ENCODE measurements at regions not wholly inside any gene's neighbourhood (a gene's known extent, or its start where the extent isn't known, plus 50 kb on each side); places are given as distances from the start of the nearest gene placed in this dataset.

DNA sequence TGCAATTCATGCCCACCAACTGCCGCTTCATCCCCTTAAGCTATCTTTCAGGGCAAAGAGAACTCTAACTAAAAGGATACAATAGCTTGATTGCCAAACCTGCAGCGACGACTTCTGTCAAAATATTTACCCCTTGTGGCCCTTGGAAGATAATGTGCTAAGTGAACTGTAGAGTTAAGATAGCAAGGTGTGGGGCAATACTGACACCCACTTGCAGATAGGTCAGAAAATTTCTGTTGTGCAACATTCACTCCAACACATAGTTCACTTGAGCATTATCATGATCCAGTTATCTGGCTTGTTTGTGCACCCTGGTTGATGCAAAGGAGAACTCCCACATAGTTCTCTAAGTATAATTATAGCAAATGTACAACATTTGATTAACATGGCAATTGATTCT is 55.6 kb downstream of the RHOXF2B start:
- DNase-seq, result no peak
- peaks cover 0 to 4% of the 10 kb centered on the region in 2 donors for H3K27me3 ChIP-seq
- H3K4me1 ChIP-seq, result no peaks in the 10 kb centered on the region
- H3K27ac ChIP-seq, result no peak overlapping the region
- intact Hi-C loops (cut with DNase I; ENCODE audit: low total_unique reads), result no loop called here
- TF ChIP-seq, protein P1, sequence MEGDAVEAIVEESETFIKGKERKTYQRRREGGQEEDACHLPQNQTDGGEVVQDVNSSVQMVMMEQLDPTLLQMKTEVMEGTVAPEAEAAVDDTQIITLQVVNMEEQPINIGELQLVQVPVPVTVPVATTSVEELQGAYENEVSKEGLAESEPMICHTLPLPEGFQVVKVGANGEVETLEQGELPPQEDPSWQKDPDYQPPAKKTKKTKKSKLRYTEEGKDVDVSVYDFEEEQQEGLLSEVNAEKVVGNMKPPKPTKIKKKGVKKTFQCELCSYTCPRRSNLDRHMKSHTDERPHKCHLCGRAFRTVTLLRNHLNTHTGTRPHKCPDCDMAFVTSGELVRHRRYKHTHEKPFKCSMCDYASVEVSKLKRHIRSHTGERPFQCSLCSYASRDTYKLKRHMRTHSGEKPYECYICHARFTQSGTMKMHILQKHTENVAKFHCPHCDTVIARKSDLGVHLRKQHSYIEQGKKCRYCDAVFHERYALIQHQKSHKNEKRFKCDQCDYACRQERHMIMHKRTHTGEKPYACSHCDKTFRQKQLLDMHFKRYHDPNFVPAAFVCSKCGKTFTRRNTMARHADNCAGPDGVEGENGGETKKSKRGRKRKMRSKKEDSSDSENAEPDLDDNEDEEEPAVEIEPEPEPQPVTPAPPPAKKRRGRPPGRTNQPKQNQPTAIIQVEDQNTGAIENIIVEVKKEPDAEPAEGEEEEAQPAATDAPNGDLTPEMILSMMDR (IDR thresholded peaks at IDR 0.05), result no peak
- H3K36me3 ChIP-seq, result no peaks in the 10 kb centered on the region
- H3K9me3 ChIP-seq, result no peaks in the 10 kb centered on the region
- no peak overlapping the region for H3K4me3 ChIP-seq

DNA sequence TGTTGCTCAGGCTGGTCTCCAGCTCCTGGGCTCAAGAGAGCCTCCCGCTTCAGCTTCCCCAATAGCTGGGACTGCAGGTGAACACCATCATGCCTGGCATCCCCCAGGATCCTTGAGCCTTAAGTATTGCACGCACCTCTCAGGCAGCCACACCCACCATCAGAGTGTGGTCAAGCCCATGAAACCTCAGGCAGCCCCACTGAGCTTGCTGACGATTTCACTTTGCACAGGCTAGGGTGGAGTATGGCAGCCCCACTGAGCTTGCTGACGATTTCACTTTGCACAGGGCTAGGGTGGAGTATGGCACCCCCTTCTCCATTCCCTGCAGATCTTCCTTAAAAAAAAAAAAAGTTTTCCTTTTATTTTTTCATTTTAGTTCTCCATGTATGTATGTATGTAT is 57.2 kb downstream of the RHOXF2B start:
- H3K27ac ChIP-seq, result no peak overlapping the region
- no peaks in the 10 kb centered on the region for H3K36me3 ChIP-seq
- no peak overlapping the region for H3K4me3 ChIP-seq
- no peak for DNase-seq
- no peaks in the 10 kb centered on the region for H3K9me3 ChIP-seq
- H3K4me1 ChIP-seq, result peaks cover 0 to 10% (median 2%) of the 10 kb centered on the region in 4 donors
- TF ChIP-seq, protein P1 (IDR thresholded peaks at IDR 0.05), result no peak
- intact Hi-C loops (cut with DNase I; ENCODE audit: low total_unique reads), result no loop called here
- peaks cover 0 to 13% of the 10 kb centered on the region in 2 donors for H3K27me3 ChIP-seq

DNA sequence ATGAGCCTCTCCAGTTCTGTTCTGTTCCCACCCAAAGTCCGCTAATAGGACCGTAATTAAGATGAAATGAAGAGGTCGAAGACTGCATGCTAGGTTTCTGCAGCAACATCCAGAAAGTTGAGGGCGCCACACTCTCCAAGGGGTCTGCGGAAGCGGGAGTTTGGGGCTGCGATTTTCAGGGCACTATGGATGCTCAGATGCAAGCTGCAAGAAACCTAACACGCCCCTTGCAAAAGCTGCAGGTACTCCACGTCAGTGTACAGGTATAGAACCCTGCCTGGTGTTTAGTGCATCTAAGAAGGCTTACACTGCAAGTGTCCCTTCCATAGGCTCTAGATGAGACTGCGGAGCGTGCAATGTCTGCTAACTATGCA is 61.4 kb downstream of the RHOXF2B start:
- H3K27ac ChIP-seq, result no peak overlapping the region
- DNase-seq, result no peak
- no peaks in the 10 kb centered on the region for H3K36me3 ChIP-seq
- no peak overlapping the region for H3K4me3 ChIP-seq
- H3K27me3 ChIP-seq, result peaks cover 0 to 16% of the 10 kb centered on the region in 2 donors
- TF ChIP-seq, protein P1 (IDR thresholded peaks at IDR 0.05), result no peak
- peaks cover 0 to 10% (median 2%) of the 10 kb centered on the region in 4 donors for H3K4me1 ChIP-seq
- no peaks in the 10 kb centered on the region for H3K9me3 ChIP-seq
- intact Hi-C loops (cut with DNase I; ENCODE audit: low total_unique reads), result no loop called here

DNA sequence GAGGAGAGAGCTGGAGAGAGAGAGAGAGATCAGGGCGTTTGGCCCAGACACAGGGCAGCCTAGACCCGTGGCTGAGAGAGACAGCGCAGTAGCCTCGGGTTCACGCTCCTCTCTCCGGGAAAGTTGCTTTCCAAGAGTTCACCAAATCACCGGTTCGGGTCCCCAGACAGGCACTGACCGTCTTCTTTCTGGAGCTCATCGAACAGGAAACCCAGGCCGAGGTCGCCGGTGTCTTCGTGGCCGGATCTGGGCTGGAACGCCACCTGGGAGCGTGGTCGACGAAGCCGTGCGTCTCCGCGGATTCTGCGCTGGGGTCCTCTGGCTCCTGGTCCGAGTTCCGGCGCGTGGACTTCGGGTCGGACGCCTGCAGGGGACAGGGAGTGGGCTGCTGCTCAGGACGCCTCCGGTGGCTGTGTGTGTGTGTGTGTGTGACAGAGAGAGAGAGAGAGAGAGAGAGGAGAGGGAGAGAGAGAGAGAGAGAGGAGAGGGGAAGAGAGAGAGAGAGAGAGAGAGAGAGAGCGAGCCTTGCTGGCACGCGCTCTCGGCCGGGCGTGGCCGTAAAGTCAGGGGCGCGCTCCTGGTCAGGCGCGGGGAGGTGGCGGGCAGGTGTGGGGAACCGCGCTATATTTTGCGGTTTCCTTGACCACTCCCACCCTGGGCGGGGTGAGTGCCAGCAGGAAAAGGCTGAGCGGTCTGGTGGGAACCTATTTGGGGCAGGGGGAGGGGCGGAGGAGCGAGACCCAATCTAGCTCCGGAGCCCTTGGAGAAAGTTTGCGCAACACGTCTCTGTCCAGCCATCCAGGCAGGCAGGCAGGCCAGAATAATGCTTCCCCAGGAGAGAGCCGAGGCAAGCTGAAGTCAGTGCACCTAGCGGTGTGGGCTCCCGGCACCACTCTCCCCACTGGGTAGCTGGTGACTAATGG is 62.1 kb downstream of the RHOXF2B start:
- Histone ChIP-seq H3K27ac (no peak overlapping the region), H3K36me3 (no peaks in the 10 kb centered on the region), H3K9me3 (no peaks in the 10 kb centered on the region), H3K27me3 (peaks cover 0 to 16% of the 10 kb centered on the region in 2 donors), H3K4me3 (peak overlapping the region; percentile 6 to 28), H3K4me1 (peaks cover 0 to 10% (median 2%) of the 10 kb centered on the region in 4 donors)
- DNase-seq, result no peak
- intact Hi-C loops (cut with DNase I; ENCODE audit: low total_unique reads), result no loop called here
- TF ChIP-seq, protein P1 (IDR thresholded peaks at IDR 0.05), result no peak

DNA sequence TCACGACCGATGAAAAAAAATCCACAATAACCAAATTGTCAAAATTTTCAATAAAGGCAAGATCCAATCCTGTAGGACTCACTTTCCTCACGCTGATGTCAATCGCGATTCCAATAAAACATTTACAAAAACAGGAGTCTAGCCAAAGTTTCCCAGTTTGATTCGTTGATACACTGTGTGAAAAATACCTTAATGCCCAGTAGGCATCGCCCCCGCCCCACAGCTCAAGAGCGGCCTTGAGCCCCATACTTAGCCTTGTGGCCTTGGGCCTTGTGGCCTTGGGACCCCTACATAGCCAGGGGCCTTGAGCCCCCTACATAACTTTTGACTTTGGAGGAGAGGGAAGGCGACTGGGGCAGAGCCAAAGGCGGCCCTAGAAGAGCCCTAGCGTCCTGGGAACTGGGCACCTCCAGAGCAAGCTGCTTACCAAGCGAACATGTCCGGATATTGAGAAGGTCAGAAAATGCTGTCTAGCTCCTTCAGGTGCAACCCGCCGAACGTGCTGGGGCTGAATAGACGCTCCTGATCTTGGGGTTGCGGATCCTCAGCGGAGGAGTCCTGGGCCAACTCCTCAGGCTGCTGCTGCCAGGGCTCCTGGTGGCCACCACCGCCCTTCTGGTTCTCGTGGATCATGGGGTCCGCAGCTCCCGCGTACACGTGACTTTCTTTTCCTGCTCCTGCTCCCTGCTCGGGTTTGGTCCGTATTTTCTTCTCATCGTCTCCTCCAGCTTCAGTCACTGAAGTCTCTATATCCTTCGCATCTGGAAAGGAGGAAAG is 62.9 kb downstream of the RHOXF2B start:
- H3K9me3 ChIP-seq, result no peaks in the 10 kb centered on the region
- TF ChIP-seq, protein P1 (IDR thresholded peaks at IDR 0.05), result no peak
- no peak for DNase-seq
- H3K4me3 ChIP-seq, result peak overlapping the region in 1 of 2 donors; percentile 28
- H3K36me3 ChIP-seq, result no peaks in the 10 kb centered on the region
- H3K4me1 ChIP-seq, result peaks cover 0 to 10% (median 2%) of the 10 kb centered on the region in 4 donors
- H3K27me3 ChIP-seq, result peaks cover 0 to 16% of the 10 kb centered on the region in 2 donors
- intact Hi-C loops (cut with DNase I; ENCODE audit: low total_unique reads), result no loop called here
- no peak overlapping the region for H3K27ac ChIP-seq

Data from tibial artery (tissue), 4 donors.